NCI-H510A treated with DMSO at 0.1 percent for 48 hours (cell line): ENCODE measurements at regions not wholly inside any gene's neighbourhood (a gene's known extent, or its start where the extent isn't known, plus 50 kb on each side); places are given as distances from the start of the nearest gene placed in this dataset.

ENCODE experiments used
- DNase-seq: peaks from one replicate; lab custom pipeline; 2025; lab: John Stamatoyannopoulos, UW

- DNase-seq: no peak
Measured at GRCh38 chr5:82850393-82850792, 226.8 kb downstream of the TMEM167A start.

GRCh38 chr5:82849885-82850284, 227.3 kb downstream of the TMEM167A start:
- DNase-seq: no peak

- no peak for DNase-seq
Measured at GRCh38 chr5:82847562-82847961, 229.6 kb downstream of the TMEM167A start.

- no peak for DNase-seq
Measured at GRCh38 chr5:82839881-82840280, 237.3 kb downstream of the TMEM167A start.

- DNase-seq: no peak
Measured at GRCh38 chr5:82835488-82835887, 241.7 kb downstream of the TMEM167A start.

GRCh38 chr5:82834151-82834550, 243.0 kb downstream of the TMEM167A start:
- no peak for DNase-seq

GRCh38 chr5:82833277-82833676, 243.9 kb downstream of the TMEM167A start:
- DNase-seq: no peak

- DNase-seq: no peak
Measured at GRCh38 chr5:82832445-82832844, 244.7 kb downstream of the TMEM167A start.

- DNase-seq: no peak
Measured at GRCh38 chr5:82828211-82828610, 249.0 kb downstream of the TMEM167A start.

- no peak for DNase-seq
Measured at GRCh38 chr5:82827651-82828050, 249.5 kb downstream of the TMEM167A start.

- no peak for DNase-seq
Measured at GRCh38 chr5:82822634-82822927, 254.6 kb downstream of the TMEM167A start.

- no peak for DNase-seq
Measured at GRCh38 chr5:82821846-82822633, 255.2 kb downstream of the TMEM167A start.

- no peak for DNase-seq
Measured at GRCh38 chr5:82820961-82821845, 256.0 kb downstream of the TMEM167A start.

GRCh38 chr5:82820188-82820587, 257.0 kb downstream of the TMEM167A start:
- no peak for DNase-seq

GRCh38 chr5:82817897-82818676, 259.1 kb downstream of the TMEM167A start:
- DNase-seq: no peak

- DNase-seq: no peak
Measured at GRCh38 chr5:82816926-82817325, 260.3 kb downstream of the TMEM167A start.

GRCh38 chr5:82815871-82816270, 261.3 kb downstream of the TMEM167A start:
- DNase-seq: no peak

GRCh38 chr5:82813861-82814260, 263.3 kb downstream of the TMEM167A start:
- no peak for DNase-seq

- no peak for DNase-seq
Measured at GRCh38 chr5:82812575-82812974, 264.6 kb downstream of the TMEM167A start.

GRCh38 chr5:82811490-82811889, 265.7 kb downstream of the TMEM167A start:
- DNase-seq: no peak

- DNase-seq: no peak
Measured at GRCh38 chr5:82809420-82810143, 267.6 kb downstream of the TMEM167A start.

- DNase-seq: no peak
Measured at GRCh38 chr5:82808960-82809359, 268.2 kb downstream of the TMEM167A start.
